ENCODE measurements at regions not wholly inside any gene's neighbourhood (a gene's known extent, or its start where the extent isn't known, plus 50 kb on each side); places are given as distances from the start of the nearest gene placed in this dataset.

- DNase-seq, result no peak
Measured at GRCh38 chr15:35663956-35664355, 118.0 kb upstream of the DPH6 start.

- no peak for DNase-seq
Measured at GRCh38 chr15:35665896-35666536, 120.1 kb upstream of the DPH6 start.

- DNase-seq, result no peak
Measured at GRCh38 chr15:35667908-35668307, 121.9 kb upstream of the DPH6 start.

GRCh38 chr15:35669021-35669420 is 123.1 kb upstream of the DPH6 start:
- DNase-seq, result no peak

- no peak for DNase-seq
Measured at GRCh38 chr15:35669432-35670045, 123.6 kb upstream of the DPH6 start.

- DNase-seq, result no peak
Measured at GRCh38 chr15:35671197-35671596, 125.2 kb upstream of the DPH6 start.

- no peak for DNase-seq
Measured at GRCh38 chr15:35671981-35672380, 126.0 kb upstream of the DPH6 start.

GRCh38 chr15:35673093-35673684 is 127.2 kb upstream of the DPH6 start:
- DNase-seq, result no peak

GRCh38 chr15:35674873-35675781 is 129.2 kb upstream of the DPH6 start:
- peak; percentile 2 for DNase-seq

GRCh38 chr15:35678774-35679173 is 132.8 kb upstream of the DPH6 start:
- DNase-seq, result no peak

GRCh38 chr15:35679186-35679585 is 133.2 kb upstream of the DPH6 start:
- no peak for DNase-seq

GRCh38 chr15:35680951-35681350 is 135.0 kb upstream of the DPH6 start:
- no peak for DNase-seq

GRCh38 chr15:35686347-35686746 is 140.4 kb upstream of the DPH6 start:
- no peak for DNase-seq

- DNase-seq, result no peak
Measured at GRCh38 chr15:35689266-35689665, 143.3 kb upstream of the DPH6 start.

GRCh38 chr15:35690089-35690488 is 144.1 kb upstream of the DPH6 start:
- DNase-seq, result no peak

- DNase-seq, result no peak
Measured at GRCh38 chr15:35690698-35691116, 144.7 kb upstream of the DPH6 start.

GRCh38 chr15:35691173-35691761 is 145.3 kb upstream of the DPH6 start:
- DNase-seq, result no peak

GRCh38 chr15:35691891-35692867 is 146.2 kb upstream of the DPH6 start:
- DNase-seq, result no peak

- DNase-seq, result no peak
Measured at GRCh38 chr15:35693286-35693685, 147.3 kb upstream of the DPH6 start.

GRCh38 chr15:35693886-35694285 is 147.9 kb upstream of the DPH6 start:
- DNase-seq, result no peak

GRCh38 chr15:35695003-35695402 is 149.0 kb upstream of the DPH6 start:
- no peak for DNase-seq

- DNase-seq, result no peak
Measured at GRCh38 chr15:35696767-35697231, 150.8 kb upstream of the DPH6 start.
